GM12865 (cell line): ENCODE measurements at regions not wholly inside any gene's neighbourhood (a gene's known extent, or its start where the extent isn't known, plus 50 kb on each side); places are given as distances from the start of the nearest gene placed in this dataset.

ENCODE experiments used
- DNase-seq: peaks from one replicate; pipeline ENCODE4 v3.0.0; 2010; ENCODE audit warnings: low read depth
- H3K4me3 ChIP-seq: 2 replicates; pipeline ENCODE4 v1.5.1; 2011; ENCODE audit warnings: mild to moderate bottlenecking, low read depth, low read length, control low read depth
- TF ChIP-seq, protein P1 (sequence below): IDR thresholded peaks from 2 replicates; pipeline ENCODE4 v1.5.1; 2011; ENCODE audit warnings: low read length, control low read depth, low read depth, inconsistent platforms; ENCODE audit not compliant: insufficient read depth; ENCODE audit errors: missing control alignments

GRCh38 chr9:90991953-90992352 is 190.3 kb downstream of the SYK start:
- TF ChIP-seq, protein P1, sequence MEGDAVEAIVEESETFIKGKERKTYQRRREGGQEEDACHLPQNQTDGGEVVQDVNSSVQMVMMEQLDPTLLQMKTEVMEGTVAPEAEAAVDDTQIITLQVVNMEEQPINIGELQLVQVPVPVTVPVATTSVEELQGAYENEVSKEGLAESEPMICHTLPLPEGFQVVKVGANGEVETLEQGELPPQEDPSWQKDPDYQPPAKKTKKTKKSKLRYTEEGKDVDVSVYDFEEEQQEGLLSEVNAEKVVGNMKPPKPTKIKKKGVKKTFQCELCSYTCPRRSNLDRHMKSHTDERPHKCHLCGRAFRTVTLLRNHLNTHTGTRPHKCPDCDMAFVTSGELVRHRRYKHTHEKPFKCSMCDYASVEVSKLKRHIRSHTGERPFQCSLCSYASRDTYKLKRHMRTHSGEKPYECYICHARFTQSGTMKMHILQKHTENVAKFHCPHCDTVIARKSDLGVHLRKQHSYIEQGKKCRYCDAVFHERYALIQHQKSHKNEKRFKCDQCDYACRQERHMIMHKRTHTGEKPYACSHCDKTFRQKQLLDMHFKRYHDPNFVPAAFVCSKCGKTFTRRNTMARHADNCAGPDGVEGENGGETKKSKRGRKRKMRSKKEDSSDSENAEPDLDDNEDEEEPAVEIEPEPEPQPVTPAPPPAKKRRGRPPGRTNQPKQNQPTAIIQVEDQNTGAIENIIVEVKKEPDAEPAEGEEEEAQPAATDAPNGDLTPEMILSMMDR: no peak

DNA sequence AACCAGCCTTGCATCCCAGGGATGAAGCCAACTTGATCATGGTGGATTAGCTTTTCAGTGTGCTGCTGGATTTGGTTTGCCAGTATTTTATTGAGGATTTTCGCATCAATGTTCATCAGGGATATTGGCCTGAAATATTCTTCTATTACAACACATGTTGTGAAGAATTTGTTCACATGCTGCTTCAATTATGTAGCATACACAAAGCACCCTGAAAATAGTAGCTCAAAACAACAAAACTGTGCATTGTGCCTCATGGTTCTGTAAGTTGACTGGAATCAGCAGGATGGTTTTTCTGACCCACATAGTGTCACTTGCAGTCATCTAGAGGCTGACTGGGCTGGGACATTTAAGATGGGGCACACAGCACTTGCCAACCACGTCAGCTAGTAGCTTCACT is 193.9 kb downstream of the SYK start:
- TF ChIP-seq, protein P1: no peak
- no peak overlapping the region for H3K4me3 ChIP-seq

More at GRCh38 chr9:90991953-90992352, 190.3 kb downstream of the SYK start:
- DNase-seq: no peak
- H3K4me3 ChIP-seq: no peak overlapping the region

DNA sequence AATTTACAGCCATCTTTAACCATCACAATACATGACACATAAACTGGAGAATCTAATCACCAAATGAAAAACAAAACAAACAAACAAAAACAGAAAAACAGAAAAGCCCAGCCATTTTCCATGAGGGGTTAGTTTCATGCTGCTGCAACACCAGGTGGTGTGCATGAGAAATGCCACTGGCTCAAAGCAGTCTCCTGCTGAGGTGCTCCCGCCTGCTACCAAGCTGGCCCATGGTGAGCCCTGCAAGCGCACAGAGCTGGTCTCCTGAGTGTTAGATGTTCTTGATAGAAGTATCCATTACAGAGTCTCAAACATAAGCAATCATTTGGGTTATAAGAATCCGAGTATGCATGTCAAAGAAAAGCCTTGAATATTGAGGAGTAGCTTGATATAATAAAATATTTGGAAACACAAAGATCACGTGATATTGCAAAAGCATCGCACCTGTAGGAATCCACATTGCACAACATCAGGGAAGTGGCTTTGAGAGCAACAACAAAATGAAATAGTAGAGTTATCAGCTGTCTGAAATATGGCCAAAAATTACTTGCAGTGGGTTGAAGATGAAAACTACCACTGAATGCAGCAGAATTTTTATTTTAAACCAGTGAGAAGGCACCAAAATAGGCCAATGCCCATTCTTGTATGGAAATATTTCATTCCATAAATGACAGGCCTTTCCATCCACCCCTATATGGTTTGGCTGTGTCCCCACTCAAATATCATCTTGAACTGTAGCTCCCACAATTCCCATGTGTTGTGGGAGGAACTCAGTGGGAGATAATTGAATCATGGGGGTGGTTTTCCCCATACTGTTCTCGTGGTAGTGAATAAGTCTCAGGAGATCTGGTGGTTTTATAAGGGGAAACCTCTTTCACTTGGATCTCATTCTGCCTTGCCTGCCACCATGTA is 194.8 kb downstream of the SYK start:
- TF ChIP-seq, protein P1: no peak
- H3K4me3 ChIP-seq: no peak overlapping the region
- no peak for DNase-seq

More for the DNA sequence above, 193.9 kb downstream of the SYK start:
- DNase-seq: no peak

- H3K4me3 ChIP-seq: no peak overlapping the region
- TF ChIP-seq, protein P1: no peak
- no peak for DNase-seq
Observed at GRCh38 chr9:90998573-90998972, 197.0 kb downstream of the SYK start.

DNA sequence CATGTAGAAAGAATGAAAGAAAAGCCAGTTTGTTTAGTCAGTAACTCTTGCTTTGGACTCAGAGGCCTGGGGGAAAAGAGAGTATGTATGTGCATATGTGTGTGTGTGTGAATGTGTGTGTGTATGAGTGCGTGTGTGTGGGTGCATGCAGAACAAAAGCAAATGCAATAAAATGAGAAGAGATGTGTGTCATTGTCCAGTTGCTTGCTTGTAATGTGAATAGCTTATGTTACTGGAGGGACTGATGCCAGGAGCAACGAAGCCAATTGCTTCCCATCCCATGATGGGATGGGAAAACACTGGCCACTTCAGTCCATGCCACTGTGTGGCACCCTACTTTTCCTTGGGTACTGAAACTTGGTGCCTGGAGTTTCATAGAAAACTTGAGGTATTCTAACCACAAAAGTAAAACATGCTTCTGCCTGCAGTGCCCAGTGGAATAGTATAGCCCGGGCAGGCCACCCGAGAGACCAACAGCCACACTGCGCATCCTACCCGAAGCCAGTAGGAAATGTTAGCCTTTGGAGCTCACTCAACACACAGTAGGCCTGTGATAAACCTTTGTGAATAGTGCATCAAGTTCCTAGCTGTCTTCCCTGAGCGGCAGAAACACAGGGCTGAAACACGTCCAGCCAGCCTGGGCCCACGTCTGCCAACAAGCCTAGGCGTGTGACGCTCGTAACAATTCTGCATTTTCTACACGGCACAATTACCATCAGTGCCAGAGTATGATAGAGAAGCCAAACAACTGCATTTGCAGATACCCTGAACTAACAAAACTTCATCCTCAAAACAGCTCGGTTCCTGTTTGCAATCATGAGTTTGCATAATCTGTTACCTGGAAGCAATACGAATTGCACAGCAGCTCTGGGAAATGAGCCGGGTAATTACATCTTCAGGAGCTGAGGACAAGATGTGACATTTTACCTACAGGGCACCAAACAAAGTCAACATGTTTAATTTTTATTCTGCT is 198.1 kb downstream of the SYK start:
- TF ChIP-seq, protein P1: no peak

GRCh38 chr9:91001146-91001611 is 199.6 kb downstream of the SYK start:
- TF ChIP-seq, protein P1: no peak
- no peak overlapping the region for H3K4me3 ChIP-seq

More for the DNA sequence above, 198.1 kb downstream of the SYK start:
- no peak overlapping the region for H3K4me3 ChIP-seq
- no peak for DNase-seq

More at GRCh38 chr9:91001146-91001611, 199.6 kb downstream of the SYK start:
- DNase-seq: no peak
